Glutamatergic neuron (in vitro differentiated cells): ENCODE measurements at regions not wholly inside any gene's neighbourhood (a gene's known extent, or its start where the extent isn't known, plus 50 kb on each side); places are given as distances from the start of the nearest gene placed in this dataset.

Experiments used
- DNase-seq: peaks from one replicate; pipeline ENCODE4 v3.0.0; 2022
- H3K27ac Mint-ChIP-seq: one replicate; pipeline ENCODE4 v1.8.0; 2020; ENCODE audit warnings: mild to moderate bottlenecking, mixed read lengths, inconsistent platforms; ENCODE audit not compliant: unreplicated experiment
- H3K27me3 Mint-ChIP-seq: one replicate; pipeline ENCODE4 v1.8.0; 2020; ENCODE audit warnings: mild to moderate bottlenecking, moderate library complexity, mixed read lengths, inconsistent platforms; ENCODE audit not compliant: unreplicated experiment
- H3K36me3 Mint-ChIP-seq: one replicate; pipeline ENCODE4 v1.8.0; 2020; ENCODE audit warnings: mild to moderate bottlenecking, mixed read lengths, inconsistent platforms; ENCODE audit not compliant: unreplicated experiment
- H3K4me1 Mint-ChIP-seq: one replicate; pipeline ENCODE4 v1.8.0; 2020; ENCODE audit warnings: mild to moderate bottlenecking, low read depth, mixed read lengths, inconsistent platforms; ENCODE audit not compliant: unreplicated experiment
- H3K4me3 Mint-ChIP-seq: one replicate; pipeline ENCODE4 v1.8.0; 2020; ENCODE audit warnings: mild to moderate bottlenecking, mixed read lengths, inconsistent platforms; ENCODE audit not compliant: unreplicated experiment
- H3K9me3 Mint-ChIP-seq: one replicate; pipeline ENCODE4 v1.8.0; 2020; ENCODE audit warnings: mild to moderate bottlenecking, moderate library complexity, mixed read lengths, inconsistent platforms; ENCODE audit not compliant: unreplicated experiment
- TF ChIP-seq, protein P1 (sequence below): fragments of 200-600 bp; sonication (generic); IDR thresholded peaks from one replicate; pipeline ENCODE4 v1.5.0; 2021; ENCODE audit not compliant: partially characterized antibody, unreplicated experiment

DNA sequence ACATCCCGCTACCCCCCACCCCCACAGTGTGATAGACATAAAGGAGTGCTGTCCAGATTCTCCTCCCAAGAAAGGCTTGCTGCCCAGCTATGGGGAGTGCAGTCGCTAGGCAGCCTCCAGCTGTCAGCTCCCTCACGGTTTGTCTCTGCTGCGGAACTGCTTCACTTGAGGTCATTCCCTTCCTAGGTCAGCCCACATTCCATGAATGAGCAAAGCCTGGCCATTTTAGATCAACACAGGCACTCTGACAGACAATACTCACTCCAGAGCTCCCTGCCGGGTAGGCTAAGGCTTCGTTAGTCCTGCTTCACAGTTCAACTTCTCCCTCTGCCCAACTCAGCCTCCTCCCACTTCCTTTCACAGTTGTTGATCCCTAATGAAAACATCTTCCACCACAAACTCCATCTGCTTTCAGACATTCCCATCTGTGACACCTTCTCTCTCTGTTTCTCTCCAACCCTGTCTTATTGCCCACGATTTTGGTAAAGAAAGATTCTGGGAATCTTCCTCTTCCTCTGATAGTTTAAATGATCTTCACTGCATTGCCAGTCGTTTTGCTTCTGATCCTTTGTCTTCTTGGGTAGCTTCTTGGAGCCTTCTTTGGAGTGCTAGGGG lies 318.9 kb upstream of the F9 start:
- H3K27ac Mint-ChIP-seq = no peak overlapping the region
- DNase-seq = no peak
- no peaks in the 10 kb centered on the region for H3K9me3 Mint-ChIP-seq
- no peak overlapping the region for H3K4me3 Mint-ChIP-seq
- no peaks in the 10 kb centered on the region for H3K36me3 Mint-ChIP-seq
- no peaks in the 10 kb centered on the region for H3K27me3 Mint-ChIP-seq
- no peaks in the 10 kb centered on the region for H3K4me1 Mint-ChIP-seq
- TF ChIP-seq, protein P1, sequence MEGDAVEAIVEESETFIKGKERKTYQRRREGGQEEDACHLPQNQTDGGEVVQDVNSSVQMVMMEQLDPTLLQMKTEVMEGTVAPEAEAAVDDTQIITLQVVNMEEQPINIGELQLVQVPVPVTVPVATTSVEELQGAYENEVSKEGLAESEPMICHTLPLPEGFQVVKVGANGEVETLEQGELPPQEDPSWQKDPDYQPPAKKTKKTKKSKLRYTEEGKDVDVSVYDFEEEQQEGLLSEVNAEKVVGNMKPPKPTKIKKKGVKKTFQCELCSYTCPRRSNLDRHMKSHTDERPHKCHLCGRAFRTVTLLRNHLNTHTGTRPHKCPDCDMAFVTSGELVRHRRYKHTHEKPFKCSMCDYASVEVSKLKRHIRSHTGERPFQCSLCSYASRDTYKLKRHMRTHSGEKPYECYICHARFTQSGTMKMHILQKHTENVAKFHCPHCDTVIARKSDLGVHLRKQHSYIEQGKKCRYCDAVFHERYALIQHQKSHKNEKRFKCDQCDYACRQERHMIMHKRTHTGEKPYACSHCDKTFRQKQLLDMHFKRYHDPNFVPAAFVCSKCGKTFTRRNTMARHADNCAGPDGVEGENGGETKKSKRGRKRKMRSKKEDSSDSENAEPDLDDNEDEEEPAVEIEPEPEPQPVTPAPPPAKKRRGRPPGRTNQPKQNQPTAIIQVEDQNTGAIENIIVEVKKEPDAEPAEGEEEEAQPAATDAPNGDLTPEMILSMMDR = no peak

DNA sequence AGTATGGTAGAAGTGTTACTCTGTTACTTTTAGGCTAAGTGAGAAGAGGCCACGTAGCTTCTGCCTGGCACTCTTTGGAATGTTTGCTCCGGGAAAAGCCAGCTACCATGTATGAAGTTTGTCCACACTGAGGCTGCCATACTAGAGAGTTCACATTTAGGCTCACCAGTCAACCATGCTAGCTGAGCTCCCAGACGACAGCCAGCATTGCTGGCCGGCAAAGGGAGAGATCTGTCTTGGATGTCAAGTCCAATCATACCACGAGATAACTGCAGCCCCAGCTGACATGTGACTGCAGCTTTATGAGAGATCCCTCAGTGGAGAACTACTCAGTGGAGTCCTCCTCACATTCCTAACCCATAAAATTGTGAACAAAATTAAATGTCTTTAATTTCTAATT lies 321.2 kb upstream of the F9 start:
- Mint-ChIP-seq H3K27ac (no peak overlapping the region), H3K4me1 (peaks cover 2% of the 10 kb centered on the region), H3K9me3 (no peaks in the 10 kb centered on the region), H3K27me3 (peaks cover 2% of the 10 kb centered on the region), H3K4me3 (no peak overlapping the region), H3K36me3 (no peaks in the 10 kb centered on the region)
- TF ChIP-seq, protein P1 = no peak
- DNase-seq = no peak

DNA sequence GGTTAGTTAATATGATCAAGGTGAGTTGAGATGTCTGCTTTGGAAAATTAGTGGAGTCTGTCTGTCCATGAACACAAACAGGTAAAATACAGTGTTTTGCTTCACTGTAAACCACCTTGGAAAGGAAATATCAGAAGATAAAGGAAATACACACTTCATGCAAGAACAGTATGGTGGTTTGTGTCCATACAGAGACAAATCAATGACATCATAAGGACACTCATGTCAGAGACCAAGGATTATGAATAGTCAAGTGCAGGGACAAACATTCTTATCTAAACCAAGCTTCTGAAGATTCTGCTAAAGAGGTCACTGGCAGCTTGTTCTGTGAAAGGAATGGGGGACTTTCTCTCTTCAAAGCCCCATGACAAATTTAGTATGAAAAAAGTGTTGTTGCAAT lies 322.9 kb upstream of the F9 start:
- no peaks in the 10 kb centered on the region for H3K9me3 Mint-ChIP-seq
- no peak overlapping the region for H3K27ac Mint-ChIP-seq
- no peak for DNase-seq
- H3K4me3 Mint-ChIP-seq = no peak overlapping the region
- H3K27me3 Mint-ChIP-seq = peaks cover 2% of the 10 kb centered on the region
- TF ChIP-seq, protein P1 = no peak
- peaks cover 2% of the 10 kb centered on the region for H3K4me1 Mint-ChIP-seq
- H3K36me3 Mint-ChIP-seq = no peaks in the 10 kb centered on the region

DNA sequence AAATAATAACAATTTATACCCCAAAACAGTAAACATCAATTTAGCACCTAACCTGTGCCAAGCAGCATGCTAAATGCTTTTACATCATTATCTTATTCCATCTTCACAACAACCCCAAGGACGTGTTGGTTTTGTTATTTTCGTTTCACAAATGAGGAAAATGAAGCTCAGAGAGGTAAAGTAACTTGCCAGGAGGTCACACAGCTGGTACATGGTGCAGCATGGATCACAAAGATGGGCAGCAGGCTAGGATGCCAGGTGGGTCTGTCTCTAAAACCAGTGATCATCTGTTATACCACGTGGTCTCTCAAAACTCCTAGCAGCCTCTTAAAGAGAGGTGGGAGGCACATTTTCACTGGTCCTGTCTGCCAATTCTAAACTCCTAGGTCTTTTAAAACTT lies 323.6 kb upstream of the F9 start:
- H3K9me3 Mint-ChIP-seq = peaks cover 2% of the 10 kb centered on the region
- TF ChIP-seq, protein P1 = no peak
- no peaks in the 10 kb centered on the region for H3K36me3 Mint-ChIP-seq
- H3K4me3 Mint-ChIP-seq = no peak overlapping the region
- H3K4me1 Mint-ChIP-seq = peaks cover 2% of the 10 kb centered on the region
- peaks cover 2% of the 10 kb centered on the region for H3K27me3 Mint-ChIP-seq
- no peak overlapping the region for H3K27ac Mint-ChIP-seq
- DNase-seq = no peak

DNA sequence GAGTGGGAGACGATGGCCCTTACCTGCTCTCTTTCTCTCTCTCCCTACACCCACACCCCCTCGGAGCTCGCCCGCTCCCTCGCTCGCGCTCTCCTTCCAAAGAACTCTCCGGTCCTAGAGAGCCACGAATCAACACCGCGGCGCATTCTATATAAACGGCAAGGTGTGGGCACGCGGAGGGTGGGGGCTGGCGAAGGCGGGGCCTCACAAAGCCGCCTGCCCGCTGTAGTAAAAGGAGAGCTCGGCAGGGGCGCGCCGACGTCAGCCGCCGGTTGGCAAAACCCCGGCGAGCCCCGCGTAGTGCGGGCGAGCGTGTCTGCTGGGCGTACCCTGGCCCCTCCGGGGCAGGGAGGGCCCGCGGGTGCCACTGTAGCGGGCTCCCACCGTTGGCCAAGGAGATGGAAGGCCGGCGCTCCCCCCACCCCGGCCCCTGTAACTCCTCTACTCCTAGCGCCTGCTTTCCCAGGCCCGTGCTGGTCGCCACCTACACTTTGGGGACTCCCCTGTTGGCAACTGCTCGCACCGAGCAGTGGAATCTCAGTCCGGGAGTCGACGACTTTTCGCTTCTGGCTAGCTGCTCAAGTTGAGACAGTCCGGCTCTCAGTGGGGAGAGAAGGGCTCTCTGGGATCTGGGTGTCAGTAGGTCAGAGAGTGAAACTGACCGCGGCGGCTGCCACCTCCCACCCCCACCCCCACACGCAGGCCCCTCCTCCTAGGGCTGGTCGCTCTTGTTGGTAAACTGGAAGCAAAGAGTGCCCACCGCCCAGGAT lies 325.5 kb upstream of the F9 start:
- TF ChIP-seq, protein P1 = no peak
- Mint-ChIP-seq H3K4me1 (peaks cover 2% of the 10 kb centered on the region), H3K27ac (no peak overlapping the region), H3K9me3 (peaks cover 2% of the 10 kb centered on the region), H3K36me3 (no peaks in the 10 kb centered on the region), H3K27me3 (peaks cover 2% of the 10 kb centered on the region), H3K4me3 (peak overlapping the region; percentile 89)
- DNase-seq = peak; percentile 49
